ENCODE measurements at regions not wholly inside any gene's neighbourhood (a gene's known extent, or its start where the extent isn't known, plus 50 kb on each side); places are given as distances from the start of the nearest gene placed in this dataset.

GRCh38 chr1:229828461-229828860 is 202.4 kb downstream of the URB2 start:
- no peaks in the 10 kb centered on the region for H3K79me1 ChIP-seq (ENCODE audit: low read depth, low read length)
- H2BK12ac ChIP-seq (ENCODE audit: low read depth, low read length): no peak overlapping the region
- peaks cover 0 to 6% of the 10 kb centered on the region in 2 experiments; a peak in 2 of 4 replicates for H3K9me3 ChIP-seq (ENCODE audit: insufficient read depth in 2 of 2, low read depth in 1 of 2, low read length in 1 of 2)
- no peak overlapping the region for H4K91ac ChIP-seq (replicated peaks; ENCODE audit: insufficient read length, low read length)
- H2AFZ ChIP-seq (ENCODE audit: low read length): no peak overlapping the region
- no peak overlapping the region for H2BK20ac ChIP-seq (ENCODE audit: low read length)
- no peak overlapping the region for H2BK15ac ChIP-seq (ENCODE audit: low read length)
- H4K8ac ChIP-seq (ENCODE audit: extremely low read depth, insufficient read depth, low read length): no peak overlapping the region
- no peaks in the 10 kb centered on the region for H3K4me1 ChIP-seq (replicated peaks in 1 of 4; ENCODE audit: control insufficient read depth in 3 of 4, insufficient read depth in 4 of 4, low read length in 3 of 4)
- no peak overlapping the region for H3K23ac ChIP-seq (ENCODE audit: insufficient read length)
- DNase-seq (ENCODE audit: low read depth in 1 of 2, low spot score in 2 of 2): no peak
- H3K4ac ChIP-seq (replicated peaks; ENCODE audit: insufficient read length, low read depth, low read length): no peak overlapping the region
- no peak overlapping the region for H3K56ac ChIP-seq (replicated peaks; ENCODE audit: insufficient read length, low read depth, low read length)
- H3K4me2 ChIP-seq (ENCODE audit: insufficient read depth in 1 of 2, low read depth in 2 of 2, low read length in 2 of 2): no peak overlapping the region
- no peak overlapping the region for H3K4me3 ChIP-seq (ENCODE audit: extremely low read depth in 1 of 4, insufficient read depth in 2 of 4, low read depth in 3 of 4, low read length in 4 of 4)
- no peak overlapping the region for H2BK5ac ChIP-seq (ENCODE audit: low read depth, low read length)
- H3K27ac ChIP-seq (ENCODE audit: low read depth, low read length): no peak overlapping the region
- H3K18ac ChIP-seq (ENCODE audit: extremely low read depth, low read length): no peak overlapping the region
- H4K20me1 ChIP-seq (replicated peaks in 1 of 2; ENCODE audit: control insufficient read depth in 1 of 2, insufficient read depth in 2 of 2, low read length in 2 of 2): no peaks in the 10 kb centered on the region
- H3K36me3 ChIP-seq (ENCODE audit: control insufficient read depth in 2 of 4, insufficient read depth in 4 of 4, low read length in 3 of 4): no peaks in the 10 kb centered on the region
- H3K23me2 ChIP-seq (ENCODE audit: low read depth, low read length): no peaks in the 10 kb centered on the region
- no peak overlapping the region for H3K9ac ChIP-seq (replicated peaks in 1 of 4; ENCODE audit: extremely low read depth in 1 of 4, low read depth in 3 of 4, low read length in 3 of 4)
- H2BK120ac ChIP-seq (replicated peaks; ENCODE audit: low read depth, low read length): no peak overlapping the region
- ChIA-PET POLR2A (ENCODE audit: partially characterized antibody) (no interaction called here), CTCF (ENCODE audit: partially characterized antibody) (interaction anchor here (0.7 to 0.9 kb wide), 3 partner anchors 15 to 327 kb away, joined by 3 to 5 read pairs (median 4); no protein-coding TSS in a partner anchor)
- H3K79me2 ChIP-seq (ENCODE audit: control insufficient read depth in 1 of 2, insufficient read depth in 2 of 2, low read length in 2 of 2): no peaks in the 10 kb centered on the region
- H2AK5ac ChIP-seq (ENCODE audit: low read depth, low read length): no peak overlapping the region
- WGBS, 2 experiments (ENCODE audit: extremely low coverage in 1 of 2, insufficient coverage in 1 of 2, insufficient read length in 1 of 2, insufficient replicate concordance in 2 of 2, low coverage in 1 of 2, low lambda C conversion rate in 2 of 2, missing lambda C conversion rate in 1 of 2): 93 to 100% methylated on average over 1 to 2 of the region's 2 CpGs
- H3K14ac ChIP-seq (ENCODE audit: insufficient read length): no peak overlapping the region
- no peaks in the 10 kb centered on the region for H3K27me3 ChIP-seq (replicated peaks in 1 of 4; ENCODE audit: control insufficient read depth in 3 of 4, extremely low read depth in 1 of 4, insufficient read depth in 3 of 4, low read length in 3 of 4)
- no peak overlapping the region for H4K5ac ChIP-seq (ENCODE audit: insufficient read length, low read depth, low read length)
- no peak for FAIRE-seq
- TF ChIP-seq SIN3A (conservative IDR thresholded peaks at IDR 0.05 in 1 of 2, IDR thresholded peaks at IDR 0.05 in 1 of 2; ENCODE audit: low read depth in 1 of 2, low read length in 2 of 2): no peak
- TF ChIP-seq GABPA (IDR thresholded peaks at IDR 0.05; ENCODE audit: borderline replicate concordance, insufficient read depth, low read length): no peak
- no peak for TF ChIP-seq CEBPB (IDR thresholded peaks at IDR 0.05; ENCODE audit: low read depth, low read length)
- TF ChIP-seq ATF2 (IDR thresholded peaks at IDR 0.05; ENCODE audit: low read length): no peak
- no peak for TF ChIP-seq SP4 (IDR thresholded peaks at IDR 0.05; ENCODE audit: low read length)
- TF ChIP-seq NANOG (IDR thresholded peaks at IDR 0.05; ENCODE audit: insufficient read depth, low read depth, low read length, poor library complexity, severe bottlenecking): no peak
- TF ChIP-seq SAP30 (IDR thresholded peaks at IDR 0.05; ENCODE audit: insufficient read depth, insufficient replicate concordance, low read length): no peak
- TF ChIP-seq GTF2F1 (IDR thresholded peaks at IDR 0.05; ENCODE audit: borderline replicate concordance, low read depth, low read length): no peak
- TF ChIP-seq POLR2A (IDR thresholded peaks at IDR 0.05; ENCODE audit: control extremely low read depth in 1 of 2, low read depth in 2 of 2, low read length in 2 of 2): no peak
- TF ChIP-seq SP2 (IDR thresholded peaks at IDR 0.05; ENCODE audit: low read length): no peak
- TF ChIP-seq EZH2 (IDR thresholded peaks at IDR 0.05; ENCODE audit: low read depth, low read length, severe bottlenecking): no peak
- TF ChIP-seq SP1 (IDR thresholded peaks at IDR 0.05; ENCODE audit: low read depth, low read length): no peak
- TF ChIP-seq PHF8 (conservative IDR thresholded peaks at IDR 0.05; ENCODE audit: low read depth, low read length): no peak
- TF ChIP-seq ZNF274 (IDR thresholded peaks at IDR 0.05; ENCODE audit: borderline replicate concordance, extremely low read depth, low read length): no peak
